IMR-90 (cell line): ENCODE measurements at regions not wholly inside any gene's neighbourhood (a gene's known extent, or its start where the extent isn't known, plus 50 kb on each side); places are given as distances from the start of the nearest gene placed in this dataset.

Experiments
- ATAC-seq: fragments of 200-7000 bp; cut with Tn5 transposase; 2 replicates; pipeline ENCODE4 v1.9.1; 2020; ENCODE audit warnings: low read depth, mild to moderate bottlenecking, moderate library complexity
- BruUV-seq: library from RNA; stranded (reverse); fragments of 400-500 nt; replicated peaks from 2 replicates; lab custom pipeline; 2021; lab: Mats Ljungman, UMichigan
- CTCF ChIA-PET: fragments of 300-600 bp; formaldehyde crosslinking; extraction: SDS; loops from one replicate; lab custom pipeline; 2021; ENCODE audit warnings: antibody characterized with exemption; lab: Yijun Ruan, JAX
- POLR2A ChIA-PET: fragments of 300-600 bp; sonication (Branson Sonifier 250); formaldehyde crosslinking; loops from one replicate; lab custom pipeline; 2022; ENCODE audit warnings: antibody characterized with exemption; ENCODE audit not compliant: unreplicated experiment; lab: Charles Lee
- DNase-seq: peaks from one replicate; pipeline ENCODE4 v3.0.0; 2013
- H2AFZ ChIP-seq: replicated peaks from 2 replicates; pipeline ENCODE3; 2013; ENCODE audit warnings: low read length, mild to moderate bottlenecking; ENCODE audit not compliant: poor library complexity
- H2AK5ac ChIP-seq: 2 replicates; pipeline ENCODE4 v1.6.1; 2013; ENCODE audit warnings: low read depth, low read length, inconsistent platforms
- H2AK9ac ChIP-seq: replicated peaks from 2 replicates; pipeline ENCODE3; 2013; ENCODE audit warnings: mild to moderate bottlenecking, low read depth, low read length, moderate library complexity; ENCODE audit not compliant: poor library complexity
- H2BK120ac ChIP-seq: 2 replicates; pipeline ENCODE4 v1.6.1; 2013; ENCODE audit warnings: low read depth, low read length, inconsistent platforms
- H2BK15ac ChIP-seq: 3 replicates; pipeline ENCODE4 v1.6.1; 2013; ENCODE audit warnings: low read depth, low read length, inconsistent platforms
- H2BK20ac ChIP-seq: 2 replicates; pipeline ENCODE4 v1.6.1; 2013; ENCODE audit warnings: low read depth, mild to moderate bottlenecking, inconsistent platforms, low read length, moderate library complexity
- H2BK5ac ChIP-seq: 2 replicates; pipeline ENCODE4 v1.6.1; 2013; ENCODE audit warnings: mild to moderate bottlenecking, low read depth, low read length, inconsistent platforms; ENCODE audit not compliant: poor library complexity, severe bottlenecking
- H3K14ac ChIP-seq: replicated peaks from 2 replicates; pipeline ENCODE4 v1.6.1; 2013; ENCODE audit warnings: low read depth, low read length, inconsistent platforms
- H3K18ac ChIP-seq: 2 replicates; pipeline ENCODE4 v1.6.1; 2013; ENCODE audit warnings: low read depth, low read length, control low read depth
- H3K23ac ChIP-seq: 2 replicates; pipeline ENCODE4 v1.6.1; 2013; ENCODE audit warnings: low read depth, low read length, inconsistent platforms
- H3K27ac ChIP-seq: 2 replicates; pipeline ENCODE4 v1.5.1; 2013; ENCODE audit warnings: mild to moderate bottlenecking, control low read depth, low read length; ENCODE audit not compliant: insufficient read depth
- H3K27me3 ChIP-seq: 2 replicates; pipeline ENCODE4 v1.6.1; 2013; ENCODE audit warnings: low read length; ENCODE audit not compliant: control insufficient read depth, insufficient read depth
- H3K36me3 ChIP-seq: 2 replicates; pipeline ENCODE4 v1.6.1; 2013; ENCODE audit warnings: low read length, mixed read lengths; ENCODE audit not compliant: control insufficient read depth, insufficient read depth
- H3K4ac ChIP-seq: 2 replicates; pipeline ENCODE4 v1.6.1; 2013; ENCODE audit warnings: low read depth, low read length, inconsistent platforms
- H3K4me1 ChIP-seq: 2 replicates; pipeline ENCODE4 v1.6.1; 2013; ENCODE audit warnings: low read length, mixed read lengths; ENCODE audit not compliant: control insufficient read depth, insufficient read depth
- H3K4me2 ChIP-seq: 2 replicates; pipeline ENCODE4 v1.6.1; 2013; ENCODE audit warnings: low read depth, mild to moderate bottlenecking, control low read depth, low read length, moderate library complexity
- H3K4me3 ChIP-seq: 2 replicates; pipeline ENCODE4 v1.5.1; 2013; ENCODE audit warnings: low read depth, mild to moderate bottlenecking, control low read depth, low read length, moderate library complexity; ENCODE audit not compliant: insufficient read depth
- H3K56ac ChIP-seq: 2 replicates; pipeline ENCODE4 v1.6.1; 2013; ENCODE audit warnings: low read length, inconsistent platforms; ENCODE audit not compliant: insufficient read depth; ENCODE audit errors: extremely low read depth
- H3K79me1 ChIP-seq, 2 experiments: 2 replicates each; pipeline ENCODE4 v1.6.1; 2013; ENCODE audit warnings: low read length in 2 of 2, inconsistent platforms in 1 of 2, low read depth in 1 of 2
- H3K9ac ChIP-seq: 2 replicates; pipeline ENCODE4 v1.6.1; 2013; ENCODE audit warnings: low read depth, low read length, control low read depth
- H3K9me1 ChIP-seq: 2 replicates; pipeline ENCODE4 v1.6.1; 2013; ENCODE audit warnings: low read length, inconsistent platforms; ENCODE audit not compliant: insufficient read depth
- H3K9me3 ChIP-seq: 2 replicates; pipeline ENCODE4 v1.6.1; 2013; ENCODE audit warnings: low read length; ENCODE audit not compliant: control insufficient read depth, insufficient read depth
- H4K20me1 ChIP-seq: 2 replicates; pipeline ENCODE4 v1.6.1; 2013; ENCODE audit warnings: low read length, inconsistent platforms; ENCODE audit not compliant: insufficient read depth
- H4K5ac ChIP-seq: 2 replicates; pipeline ENCODE4 v1.6.1; 2013; ENCODE audit warnings: mild to moderate bottlenecking, low read depth, low read length, control low read depth
- H4K8ac ChIP-seq, 2 experiments: 2 replicates each; pipeline ENCODE4 v1.6.1; 2013; ENCODE audit warnings: low read depth in 2 of 2, low read length in 2 of 2, control low read depth in 1 of 2, inconsistent platforms in 1 of 2
- H4K91ac ChIP-seq: 2 replicates; pipeline ENCODE4 v1.6.1; 2013; ENCODE audit warnings: low read depth, low read length, inconsistent platforms; ENCODE audit not compliant: insufficient read depth
- FOS ChIP-seq: fragments of 150-350 bp; IDR thresholded peaks from 2 replicates; pipeline ENCODE4 v1.6.1; 2016; ENCODE audit warnings: low read depth, low read length
- MAZ ChIP-seq: IDR thresholded peaks from 2 replicates; pipeline ENCODE4 v1.6.1; 2012; ENCODE audit warnings: low read depth, mild to moderate bottlenecking, low read length, improper control_type of control experiment, moderate library complexity, borderline replicate concordance
- MXI1 ChIP-seq: IDR thresholded peaks from 2 replicates; pipeline ENCODE4 v1.6.1; 2012; ENCODE audit warnings: low read depth, mild to moderate bottlenecking, low read length, moderate library complexity, borderline replicate concordance
- SMC3 ChIP-seq: fragments of 150-350 bp; IDR thresholded peaks from 2 replicates; pipeline ENCODE4 v1.6.1; 2016; ENCODE audit warnings: low read depth, mild to moderate bottlenecking, antibody characterized with exemption, low read length, moderate library complexity
- WGBS, 2 experiments: methylation state at CpG; one replicate each; pipeline versions ENCODE4 v1.1.5 to v1.1.7; 2013; ENCODE audit warnings: missing lambda C conversion rate in 2 of 2; ENCODE audit not compliant: insufficient read length in 1 of 2; ENCODE audit errors: extremely low coverage in 2 of 2; 5-methylcytosine and 5-hydroxymethylcytosine counted together
- dilution Hi-C: fragments of 300-500 bp; cut with HindIII; formaldehyde crosslinking; loops from one replicate; pipeline ENCODE4 v1.14.3; 2018; ENCODE audit warnings: low sequenced_read_pairs; ENCODE audit not compliant: unreplicated experiment
- in situ Hi-C: fragments of 300-500 bp; cut with MboI; formaldehyde crosslinking; loops from 3 replicates; pipeline ENCODE4 v1.14.3; 2019; ENCODE audit warnings: low sequenced_read_pairs, inconsistent platforms, mixed read lengths
- intact Hi-C: fragments of 100-400 bp; cut with micrococcal nuclease; formaldehyde crosslinking; loops from 2 replicates; pipeline ENCODE4 v1.10.0; 2022

DNA sequence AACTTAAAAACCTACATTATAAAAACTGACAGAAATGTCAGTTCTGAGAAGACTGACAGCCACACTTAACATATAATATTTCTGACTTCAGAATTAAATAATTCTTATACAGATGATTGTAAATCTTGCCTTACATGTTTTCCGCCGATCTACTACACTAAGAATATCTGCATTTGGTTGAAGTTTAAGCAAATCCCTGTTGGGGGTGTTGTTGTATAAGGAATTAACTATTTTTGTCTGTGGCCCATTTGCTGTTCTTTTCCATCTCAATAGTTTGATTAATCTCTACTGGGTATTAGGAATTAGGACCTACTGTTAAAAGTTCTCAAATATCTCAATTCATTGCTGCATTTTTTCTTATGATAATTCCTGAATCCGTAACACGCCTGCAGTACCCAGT, 838.3 kb upstream of the ROBO1 start:
- H3K9ac ChIP-seq, result no peak overlapping the region
- no peak for ATAC-seq
- no peak overlapping the region for H3K23ac ChIP-seq
- H3K9me1 ChIP-seq, result no peaks in the 10 kb centered on the region
- H3K27me3 ChIP-seq, result no peaks in the 10 kb centered on the region
- H3K4me1 ChIP-seq, result no peaks in the 10 kb centered on the region
- no peaks in the 10 kb centered on the region for H4K20me1 ChIP-seq
- H2BK20ac ChIP-seq, result no peak overlapping the region
- no peaks in the 10 kb centered on the region for H3K79me1 ChIP-seq
- no peak for TF ChIP-seq SMC3
- TF ChIP-seq MAZ, result no peak
- TF ChIP-seq FOS, result no peak
- TF ChIP-seq MXI1, result no peak
- no peak overlapping the region for H4K91ac ChIP-seq
- WGBS, 2 experiments, result no CpG with 5 or more reads among the region's 4 CpGs
- H2BK5ac ChIP-seq, result no peak overlapping the region
- ChIA-PET CTCF (no interaction called here), POLR2A (no interaction called here)
- intact Hi-C loops (no loop called here), dilution Hi-C loops (no loop called here), in situ Hi-C loops (no loop called here)
- no peak overlapping the region for H2BK120ac ChIP-seq
- H2BK15ac ChIP-seq, result no peak overlapping the region
- no peak overlapping the region for H2AFZ ChIP-seq
- no peak overlapping the region for H3K27ac ChIP-seq
- H4K8ac ChIP-seq, result no peak overlapping the region
- no peaks in the 10 kb centered on the region for H3K9me3 ChIP-seq
- DNase-seq, result no peak
- no peaks in the 10 kb centered on the region for H3K36me3 ChIP-seq
- H3K56ac ChIP-seq, result no peak overlapping the region
- H3K4me3 ChIP-seq, result no peak overlapping the region
- H3K4ac ChIP-seq, result no peak overlapping the region
- H2AK9ac ChIP-seq, result no peak overlapping the region
- H4K5ac ChIP-seq, result no peak overlapping the region
- BruUV-seq, result no TSS peak
- H2AK5ac ChIP-seq, result no peak overlapping the region
- H3K4me2 ChIP-seq, result no peak overlapping the region
- H3K18ac ChIP-seq, result no peak overlapping the region
- no peak overlapping the region for H3K14ac ChIP-seq
